NCI-H524 (cell line): ENCODE measurements at regions not wholly inside any gene's neighbourhood (a gene's known extent, or its start where the extent isn't known, plus 50 kb on each side); places are given as distances from the start of the nearest gene placed in this dataset.
A peak's percentile ranks its signal among the peaks of the same experiment; 100 is the strongest.

Experiments used
- DNase-seq, 2 experiments: peaks; one replicate each; lab custom pipeline; 2025; lab: John Stamatoyannopoulos, UW

GRCh38 chr1:229760478-229760996 is 134.5 kb downstream of the URB2 start:
- no peak for DNase-seq

- no peak for DNase-seq
Observed at GRCh38 chr1:229762891-229763290, 136.8 kb downstream of the URB2 start.

DNA sequence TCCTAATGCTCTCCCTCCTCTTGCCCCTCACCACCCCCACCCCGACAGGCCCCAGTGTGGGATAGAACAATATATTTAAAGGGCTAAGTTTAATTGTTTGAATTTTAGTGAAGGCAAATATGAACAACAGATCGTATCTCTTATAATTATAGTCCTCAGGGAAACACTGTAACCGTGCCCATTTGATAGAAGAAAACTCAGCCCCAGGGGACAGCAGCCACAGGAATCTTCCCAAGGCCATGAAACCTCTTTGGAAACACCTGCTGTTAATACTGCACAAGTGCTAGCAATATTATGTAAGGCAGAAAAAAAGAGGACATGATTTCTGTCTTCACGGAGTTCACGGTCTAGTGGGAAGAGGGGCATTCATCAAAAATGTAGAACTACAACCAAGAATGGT is 142.2 kb downstream of the URB2 start:
- DNase-seq: peak in 1 of 2 experiments; percentile 11

DNA sequence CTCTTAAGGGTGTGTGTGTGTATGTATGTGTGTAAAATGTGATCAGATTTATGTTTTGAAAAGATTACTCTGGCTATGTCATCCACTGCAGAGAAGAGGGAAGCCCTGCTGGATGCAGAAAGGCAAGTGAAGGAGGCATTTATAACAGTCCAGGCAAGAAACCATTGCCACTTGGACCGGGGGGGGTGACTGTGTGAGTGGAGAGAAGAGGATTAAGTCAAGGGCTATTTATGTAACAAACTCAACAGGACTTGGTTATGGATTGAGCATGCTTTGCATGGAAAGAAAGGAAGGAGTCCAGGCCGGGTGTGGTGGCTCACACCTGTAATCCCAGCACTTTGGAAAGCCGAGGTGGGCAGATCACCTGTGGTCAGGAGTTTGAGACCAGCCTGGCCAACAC is 143.0 kb downstream of the URB2 start:
- peak; percentile 32 to 63 for DNase-seq

GRCh38 chr1:229769809-229770208 is 143.8 kb downstream of the URB2 start:
- no peak for DNase-seq

- peak in 1 of 2 experiments; percentile 10 for DNase-seq
Observed at GRCh38 chr1:229778794-229779193, 152.7 kb downstream of the URB2 start.

- peak; percentile 65 to 89 for DNase-seq
Observed at GRCh38 chr1:229781453-229781852, 155.4 kb downstream of the URB2 start.

DNA sequence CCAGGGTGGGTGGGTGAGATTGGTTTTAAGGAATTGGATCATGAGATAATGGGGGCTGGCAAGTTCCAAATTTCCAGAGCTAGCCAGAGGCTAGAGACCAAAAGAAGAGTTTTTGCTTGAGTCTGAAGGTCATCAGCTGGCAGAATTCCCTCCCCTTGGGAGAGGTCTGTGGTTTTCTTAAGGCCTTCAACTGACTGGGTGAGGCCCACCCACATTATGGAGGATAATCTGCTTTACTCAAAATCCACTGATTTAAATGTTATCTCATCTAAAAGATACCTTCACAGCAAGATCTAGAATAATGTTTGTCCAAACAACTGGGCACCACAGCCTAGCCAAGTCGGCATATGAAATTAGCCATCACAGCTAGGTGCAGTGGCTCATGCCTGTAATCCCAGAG is 156.4 kb downstream of the URB2 start:
- no peak for DNase-seq

GRCh38 chr1:229784834-229785233 is 158.8 kb downstream of the URB2 start:
- DNase-seq: no peak

DNA sequence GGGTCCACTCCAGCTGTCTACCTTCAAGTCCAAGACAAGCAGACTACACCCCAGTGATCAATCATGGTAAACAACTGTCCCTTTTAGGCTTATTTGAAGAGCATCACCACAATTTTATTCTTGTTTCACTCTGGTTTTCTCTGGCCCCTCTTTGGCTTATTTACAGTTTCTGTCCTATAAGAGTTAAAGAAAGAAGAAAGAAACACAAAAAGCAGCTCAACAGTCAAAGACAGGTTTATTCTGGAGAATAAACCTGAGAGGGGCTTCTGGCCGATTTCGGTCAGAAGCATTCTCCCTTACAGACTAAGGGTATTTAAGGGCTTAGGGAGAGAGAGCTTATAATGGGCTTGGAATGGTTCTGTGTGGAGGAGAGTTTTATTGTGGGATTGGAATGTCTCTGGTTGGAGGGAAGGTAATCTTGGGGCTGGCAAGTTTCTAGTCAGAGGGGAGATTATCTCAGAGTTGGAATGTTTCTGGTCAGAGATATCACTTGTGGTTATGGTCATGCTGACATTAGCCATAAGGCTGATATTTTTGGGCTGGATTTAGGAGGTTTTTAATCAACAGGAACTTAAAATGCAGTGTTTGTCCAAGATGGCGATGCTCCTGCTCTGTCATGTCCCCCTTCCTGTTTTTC is 161.0 kb downstream of the URB2 start:
- no peak for DNase-seq

DNA sequence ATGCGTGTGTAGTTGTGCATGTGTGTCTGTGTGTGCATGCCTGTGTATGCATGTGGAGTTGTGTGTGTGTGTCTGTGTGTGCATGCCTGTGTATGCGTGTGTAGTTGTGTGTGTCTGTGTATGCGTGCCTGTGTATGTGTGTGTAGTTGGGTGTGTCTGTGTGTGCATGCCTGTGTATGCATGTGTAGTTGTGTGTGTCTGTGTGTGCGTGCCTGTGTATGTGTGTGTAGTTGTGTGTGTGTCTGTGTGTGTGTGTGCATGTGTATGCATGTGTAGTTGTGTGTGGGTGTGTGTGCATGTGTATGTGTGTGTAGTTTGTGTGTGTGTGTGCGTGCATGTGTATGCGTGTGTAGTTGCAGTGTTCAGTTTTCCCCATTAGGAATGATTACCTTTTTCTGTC is 162.0 kb downstream of the URB2 start:
- no peak for DNase-seq

GRCh38 chr1:229792012-229792975 is 166.2 kb downstream of the URB2 start:
- no peak for DNase-seq

DNA sequence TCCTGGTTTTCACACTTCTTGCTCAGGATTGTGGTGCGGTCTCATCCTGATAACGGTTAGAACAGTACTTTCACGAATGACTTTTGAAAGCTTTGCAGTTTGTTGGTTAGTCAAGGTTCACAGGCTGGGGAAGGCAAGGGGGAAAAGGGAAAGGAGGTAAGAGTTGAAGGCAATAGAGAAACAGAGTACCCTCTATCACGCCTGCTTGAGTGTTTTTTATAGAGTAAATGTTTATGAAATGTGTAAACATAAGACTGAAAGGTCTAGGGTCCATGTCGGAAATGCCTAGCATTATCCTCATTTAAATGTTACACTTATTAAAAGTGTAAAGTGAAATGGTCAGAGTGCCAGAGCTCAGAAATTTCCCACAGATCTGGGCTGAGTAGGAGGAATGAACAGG is 167.4 kb downstream of the URB2 start:
- DNase-seq: no peak

DNA sequence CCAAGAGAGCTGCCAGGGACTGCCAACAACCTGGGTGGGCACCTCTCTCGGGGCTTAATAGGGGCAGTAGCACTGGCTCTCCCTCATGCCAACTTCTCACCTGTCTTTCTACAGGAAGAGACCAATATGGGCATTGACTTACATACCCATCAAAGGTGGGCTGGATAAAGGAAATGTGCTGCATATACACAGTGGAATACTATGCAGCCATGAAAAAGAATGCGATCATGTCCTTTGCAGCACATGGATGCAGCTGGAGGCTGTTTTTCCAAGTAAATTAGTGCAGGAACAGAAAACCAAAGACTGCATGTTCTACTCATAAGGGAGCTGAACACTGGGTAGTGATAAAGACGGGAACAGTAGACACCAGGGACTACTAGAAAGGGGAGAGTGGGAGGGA is 172.5 kb downstream of the URB2 start:
- no peak for DNase-seq

DNA sequence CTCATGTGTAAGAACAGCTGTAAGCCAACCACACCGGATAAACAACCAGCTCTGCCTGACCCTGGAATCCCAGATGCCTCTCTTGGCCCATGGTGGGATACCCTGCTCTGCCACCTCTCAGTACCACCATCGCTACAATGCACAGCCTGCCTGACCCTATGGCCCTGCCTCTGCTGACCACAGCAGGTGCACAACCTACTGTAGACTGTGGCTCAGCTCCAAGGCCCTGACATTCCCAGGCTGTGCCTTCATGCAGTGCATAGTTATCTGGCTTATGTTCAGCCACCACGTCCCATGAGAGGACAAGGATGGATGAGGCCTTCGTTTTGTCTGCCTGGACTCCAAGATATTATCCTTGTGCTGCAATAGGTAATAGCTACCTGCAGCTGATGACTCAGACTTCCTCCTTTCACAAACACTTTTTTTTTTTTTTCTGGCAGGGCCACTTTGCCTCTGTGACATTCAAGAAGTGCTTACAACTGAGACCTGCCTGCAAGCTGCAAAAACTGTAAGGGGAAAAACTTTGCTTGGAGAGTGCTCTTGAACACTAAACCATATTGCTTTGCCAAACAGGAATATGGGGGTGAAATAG is 177.7 kb downstream of the URB2 start:
- no peak for DNase-seq

DNA sequence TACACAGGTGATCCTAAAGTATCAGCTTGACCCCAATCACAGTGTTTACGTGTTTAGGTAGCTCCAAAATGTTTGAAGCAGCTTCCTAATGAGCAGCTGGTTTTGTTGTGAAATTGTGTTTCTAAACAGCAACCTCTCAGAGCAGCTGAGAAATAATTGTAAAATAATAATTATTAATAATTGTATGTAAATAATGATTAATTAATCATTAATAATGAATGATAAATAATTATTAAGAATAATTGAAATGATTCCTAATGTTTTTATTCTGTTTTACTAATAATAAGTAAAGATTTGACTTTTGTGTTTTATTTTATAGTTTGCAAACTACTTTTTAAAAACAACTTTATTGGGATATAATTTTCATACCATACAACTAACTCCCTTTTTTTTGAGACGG is 182.2 kb downstream of the URB2 start:
- no peak for DNase-seq

- DNase-seq: no peak
Observed at GRCh38 chr1:229810140-229810539, 184.1 kb downstream of the URB2 start.

DNA sequence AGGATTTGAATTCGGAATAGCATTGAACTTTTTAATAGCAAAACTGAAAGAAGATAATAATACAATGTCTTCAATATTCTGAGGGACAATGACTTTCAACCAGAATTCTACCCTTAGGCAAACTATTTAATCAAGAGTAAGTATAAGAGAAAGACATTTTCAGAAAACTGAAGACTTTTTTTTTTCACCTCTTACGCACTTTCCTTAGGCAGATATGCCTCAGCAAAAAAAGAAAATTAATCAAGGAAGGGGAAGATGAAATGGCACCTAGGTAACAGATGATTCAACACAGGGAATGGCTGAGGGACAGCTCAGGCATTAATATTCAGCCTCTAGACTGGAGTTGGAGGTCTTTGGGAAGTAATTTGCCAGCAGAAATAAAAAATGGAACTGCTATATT is 184.9 kb downstream of the URB2 start:
- DNase-seq: no peak

- no peak for DNase-seq
Observed at GRCh38 chr1:229812148-229812547, 186.1 kb downstream of the URB2 start.

DNA sequence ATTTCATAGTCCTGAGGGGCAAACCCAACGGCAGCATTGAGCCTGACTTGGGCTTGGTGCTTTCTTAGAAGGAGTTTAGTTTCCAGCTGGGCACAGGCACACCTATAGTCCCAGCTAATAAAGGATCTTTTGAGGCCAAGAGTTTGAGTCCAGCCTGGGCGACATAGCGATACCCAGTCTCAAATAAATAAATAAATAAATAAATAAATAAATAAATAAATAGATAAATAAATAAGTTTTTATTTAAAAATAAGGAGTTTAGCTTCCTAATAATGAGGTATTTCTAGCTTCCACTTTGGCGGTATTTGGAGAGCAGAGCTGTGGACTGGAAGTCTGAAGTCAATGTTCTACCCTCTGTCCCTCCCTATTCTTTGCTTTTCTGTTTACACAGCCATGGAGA is 186.6 kb downstream of the URB2 start:
- DNase-seq: no peak

- no peak for DNase-seq
Observed at GRCh38 chr1:229815076-229815475, 189.0 kb downstream of the URB2 start.

DNA sequence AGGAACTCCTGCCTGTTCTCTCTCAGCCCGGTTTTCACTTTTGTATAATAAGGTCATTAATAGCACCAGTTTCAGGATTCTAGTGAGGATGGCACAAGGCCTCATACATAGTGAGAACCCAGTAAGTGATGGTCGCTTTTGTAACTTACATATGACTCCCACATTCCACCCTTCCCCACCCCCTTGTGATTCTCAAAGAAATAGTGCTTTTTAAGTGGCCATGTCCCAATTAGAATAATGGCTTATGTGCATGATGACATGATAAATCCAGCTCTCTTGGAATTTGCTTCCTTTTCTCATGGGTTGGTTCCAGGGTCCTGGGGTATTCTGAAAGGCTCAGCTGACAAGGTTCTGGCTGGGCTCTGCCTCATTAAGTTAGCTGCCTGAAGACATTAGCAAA is 189.9 kb downstream of the URB2 start:
- no peak for DNase-seq

DNA sequence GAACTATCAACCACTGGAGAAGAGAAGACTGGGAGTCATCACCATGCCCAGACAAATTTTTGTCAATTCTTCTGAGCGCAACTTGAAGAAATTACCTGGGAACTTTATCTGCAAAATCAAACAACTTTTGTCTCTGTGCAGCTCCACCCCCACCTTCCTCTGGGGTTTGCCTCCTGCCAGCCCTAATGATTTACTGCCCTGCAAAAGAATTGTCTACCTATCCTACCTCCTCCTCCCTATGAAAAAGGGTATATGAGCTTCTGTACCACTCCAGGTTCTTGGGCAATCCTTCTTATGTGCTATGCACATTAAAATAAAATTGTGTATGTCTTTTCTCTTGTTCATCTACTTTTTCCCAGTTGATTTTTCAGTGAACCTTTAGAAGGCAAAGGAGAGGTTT is 191.9 kb downstream of the URB2 start:
- DNase-seq: no peak
